SK-N-SH treated with all-trans-retinoic acid at 6 μM for 48 hours (cell line): ENCODE measurements at regions not wholly inside any gene's neighbourhood (a gene's known extent, or its start where the extent isn't known, plus 50 kb on each side); places are given as distances from the start of the nearest gene placed in this dataset.

Experiments
- ATAC-seq: fragments of 200-7000 bp; cut with Tn5 transposase; 3 replicates; pipeline ENCODE4 v1.9.1; 2020; ENCODE audit warnings: mild to moderate bottlenecking, moderate library complexity
- ARNTL ChIP-seq: fragments of 450-650 bp; formaldehyde crosslinking; IDR thresholded peaks from 2 replicates; pipeline ENCODE4 v1.5.0; 2020; ENCODE audit warnings: low read depth, mild to moderate bottlenecking, moderate library complexity, borderline replicate concordance
- BACH2 ChIP-seq: fragments of 250-450 bp; sonication (Bioruptor Pico); IDR thresholded peaks from 2 replicates; pipeline ENCODE4 v1.9.0; 2021; ENCODE audit warnings: mild to moderate bottlenecking, borderline replicate concordance
- CSDC2 ChIP-seq: fragments of 250-450 bp; sonication (Bioruptor Pico); IDR thresholded peaks from 2 replicates; pipeline ENCODE4 v1.5.0; 2020; ENCODE audit warnings: mild to moderate bottlenecking, moderate library complexity
- GLIS3 ChIP-seq: fragments of 250-450 bp; sonication (Bioruptor Pico); IDR thresholded peaks from 2 replicates; pipeline ENCODE4 v1.5.0; 2020; ENCODE audit warnings: mild to moderate bottlenecking, moderate library complexity
- ISL1 ChIP-seq: fragments of 250-450 bp; sonication (Bioruptor Pico); IDR thresholded peaks from 2 replicates; pipeline ENCODE4 v2.1.2; 2022; ENCODE audit warnings: mild to moderate bottlenecking, moderate library complexity
- OSR1 ChIP-seq: fragments of 250-450 bp; sonication (Bioruptor Pico); IDR thresholded peaks from 2 replicates; pipeline ENCODE4 v1.8.0; 2022; ENCODE audit warnings: moderate library complexity, mild to moderate bottlenecking, inconsistent platforms
- PPARA ChIP-seq: fragments of 250-450 bp; sonication (Bioruptor Pico); IDR thresholded peaks from 2 replicates; pipeline ENCODE4 v1.5.0; 2020; ENCODE audit warnings: mild to moderate bottlenecking, borderline replicate concordance
- RARB ChIP-seq: fragments of 250-450 bp; sonication (Bioruptor Pico); IDR thresholded peaks from 2 replicates; pipeline ENCODE4 v1.8.0; 2021; ENCODE audit warnings: mild to moderate bottlenecking, moderate library complexity
- SNAI2 ChIP-seq: fragments of 250-450 bp; sonication (Bioruptor Pico); IDR thresholded peaks from 2 replicates; pipeline ENCODE4 v1.5.0; 2020; ENCODE audit warnings: mild to moderate bottlenecking, moderate library complexity
- TCF4 ChIP-seq: fragments of 250-450 bp; sonication (Bioruptor Pico); IDR thresholded peaks from 2 replicates; pipeline ENCODE4 v1.8.0; 2021; ENCODE audit warnings: mild to moderate bottlenecking, moderate library complexity, borderline replicate concordance
- TOX ChIP-seq: fragments of 250-450 bp; sonication (Bioruptor Pico); IDR thresholded peaks from 2 replicates; pipeline ENCODE4 v1.8.0; 2021; ENCODE audit warnings: mild to moderate bottlenecking, moderate library complexity, borderline replicate concordance
- ZC3H10 ChIP-seq: fragments of 250-450 bp; sonication (Bioruptor Pico); IDR thresholded peaks from 2 replicates; pipeline ENCODE4 v1.5.1; 2021; ENCODE audit warnings: mild to moderate bottlenecking, moderate library complexity
- ZFP3 ChIP-seq: fragments of 250-450 bp; sonication (Bioruptor Pico); IDR thresholded peaks from 2 replicates; pipeline ENCODE4 v1.5.0; 2020; ENCODE audit warnings: mild to moderate bottlenecking, moderate library complexity
- ZFP30 ChIP-seq: fragments of 450-650 bp; formaldehyde crosslinking; IDR thresholded peaks from 2 replicates; pipeline ENCODE4 v1.5.0; 2022; ENCODE audit warnings: mild to moderate bottlenecking, moderate library complexity
- ZNF70 ChIP-seq: fragments of 450-650 bp; formaldehyde crosslinking; IDR thresholded peaks from 2 replicates; pipeline ENCODE4 v1.5.0; 2020; ENCODE audit warnings: mild to moderate bottlenecking, moderate library complexity
- ZNF8 ChIP-seq: fragments of 450-650 bp; formaldehyde crosslinking; IDR thresholded peaks from 2 replicates; pipeline ENCODE4 v1.5.0; 2020; ENCODE audit warnings: mild to moderate bottlenecking, moderate library complexity
- TF ChIP-seq, protein P1 (sequence below): fragments of 250-450 bp; sonication (Bioruptor Pico); IDR thresholded peaks from 2 replicates; pipeline ENCODE4 v1.5.1; 2021; ENCODE audit warnings: mild to moderate bottlenecking, moderate library complexity
- TF ChIP-seq, protein P2 (sequence below): fragments of 250-450 bp; sonication (Bioruptor Pico); IDR thresholded peaks from 2 replicates; pipeline ENCODE4 v1.8.0; 2020; ENCODE audit warnings: mild to moderate bottlenecking, moderate library complexity, borderline replicate concordance
- TF ChIP-seq, protein P3 (sequence below): fragments of 250-450 bp; sonication (Bioruptor Pico); IDR thresholded peaks from 2 replicates; pipeline ENCODE4 v1.5.1; 2020; ENCODE audit warnings: low read depth, mild to moderate bottlenecking, moderate library complexity

DNA sequence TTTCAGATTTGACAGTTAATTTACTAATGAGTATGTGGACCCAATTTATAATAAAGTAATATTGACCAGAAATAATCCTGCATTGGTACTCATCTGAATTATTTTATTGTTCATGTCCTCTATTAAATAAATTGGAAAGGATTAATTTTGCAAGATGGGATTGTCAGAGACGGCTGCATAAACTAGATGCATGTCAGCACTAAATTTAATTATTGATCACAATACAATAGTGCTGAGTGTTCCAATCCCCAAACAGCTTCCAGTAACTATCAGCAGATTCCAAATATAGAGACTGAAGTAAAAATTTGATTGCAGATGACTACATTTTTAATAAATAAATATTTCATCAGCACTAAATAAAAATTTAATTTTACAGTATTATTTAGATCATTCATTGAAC, 387.2 kb downstream of the GRB14 start:
- no peak for ATAC-seq

DNA sequence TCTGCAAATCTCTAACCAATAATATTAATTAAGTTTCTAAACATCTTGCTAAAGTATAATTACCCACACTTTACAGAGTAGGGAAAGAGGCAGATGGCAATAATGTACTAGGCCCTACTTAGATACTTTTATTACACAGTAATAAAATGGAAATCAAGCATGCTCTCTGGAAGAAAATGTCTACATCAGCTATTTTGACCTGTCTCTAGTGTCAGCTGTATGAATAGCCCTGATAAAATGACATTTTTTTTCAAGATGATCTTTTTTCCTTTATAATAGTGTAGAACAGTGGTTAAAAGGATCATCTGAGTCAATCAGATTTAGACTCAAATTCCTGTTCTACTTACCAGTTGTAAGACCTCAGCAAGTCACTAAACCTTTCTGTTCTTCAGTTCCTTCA, 397.3 kb downstream of the GRB14 start:
- TF ChIP-seq TCF4 (CRISPR knock-in tag) (no peak), ZC3H10 (CRISPR knock-in tag) (no peak), PPARA (CRISPR knock-in tag) (no peak), CSDC2 (CRISPR knock-in tag) (no peak), ZNF70 (CRISPR knock-in tag) (no peak), BACH2 (CRISPR knock-in tag) (no peak), GLIS3 (CRISPR knock-in tag) (no peak)
- TF ChIP-seq, protein P1, sequence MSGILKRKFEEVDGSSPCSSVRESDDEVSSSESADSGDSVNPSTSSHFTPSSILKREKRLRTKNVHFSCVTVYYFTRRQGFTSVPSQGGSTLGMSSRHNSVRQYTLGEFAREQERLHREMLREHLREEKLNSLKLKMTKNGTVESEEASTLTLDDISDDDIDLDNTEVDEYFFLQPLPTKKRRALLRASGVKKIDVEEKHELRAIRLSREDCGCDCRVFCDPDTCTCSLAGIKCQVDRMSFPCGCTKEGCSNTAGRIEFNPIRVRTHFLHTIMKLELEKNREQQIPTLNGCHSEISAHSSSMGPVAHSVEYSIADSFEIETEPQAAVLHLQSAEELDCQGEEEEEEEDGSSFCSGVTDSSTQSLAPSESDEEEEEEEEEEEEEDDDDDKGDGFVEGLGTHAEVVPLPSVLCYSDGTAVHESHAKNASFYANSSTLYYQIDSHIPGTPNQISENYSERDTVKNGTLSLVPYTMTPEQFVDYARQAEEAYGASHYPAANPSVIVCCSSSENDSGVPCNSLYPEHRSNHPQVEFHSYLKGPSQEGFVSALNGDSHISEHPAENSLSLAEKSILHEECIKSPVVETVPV (CRISPR knock-in tag), result no peak
- TF ChIP-seq, all 23 proteins: peak for 0
- ATAC-seq, result no peak

More for the DNA sequence above, 387.2 kb downstream of the GRB14 start:
- no peak for TF ChIP-seq PPARA (CRISPR knock-in tag)
- TF ChIP-seq ISL1, result no peak
- TF ChIP-seq ZNF8 (CRISPR knock-in tag), result no peak
- no peak for TF ChIP-seq TCF4 (CRISPR knock-in tag)
- TF ChIP-seq, protein P2, sequence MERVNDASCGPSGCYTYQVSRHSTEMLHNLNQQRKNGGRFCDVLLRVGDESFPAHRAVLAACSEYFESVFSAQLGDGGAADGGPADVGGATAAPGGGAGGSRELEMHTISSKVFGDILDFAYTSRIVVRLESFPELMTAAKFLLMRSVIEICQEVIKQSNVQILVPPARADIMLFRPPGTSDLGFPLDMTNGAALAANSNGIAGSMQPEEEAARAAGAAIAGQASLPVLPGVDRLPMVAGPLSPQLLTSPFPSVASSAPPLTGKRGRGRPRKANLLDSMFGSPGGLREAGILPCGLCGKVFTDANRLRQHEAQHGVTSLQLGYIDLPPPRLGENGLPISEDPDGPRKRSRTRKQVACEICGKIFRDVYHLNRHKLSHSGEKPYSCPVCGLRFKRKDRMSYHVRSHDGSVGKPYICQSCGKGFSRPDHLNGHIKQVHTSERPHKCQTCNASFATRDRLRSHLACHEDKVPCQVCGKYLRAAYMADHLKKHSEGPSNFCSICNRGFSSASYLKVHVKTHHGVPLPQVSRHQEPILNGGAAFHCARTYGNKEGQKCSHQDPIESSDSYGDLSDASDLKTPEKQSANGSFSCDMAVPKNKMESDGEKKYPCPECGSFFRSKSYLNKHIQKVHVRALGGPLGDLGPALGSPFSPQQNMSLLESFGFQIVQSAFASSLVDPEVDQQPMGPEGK (CRISPR knock-in tag), result no peak

DNA sequence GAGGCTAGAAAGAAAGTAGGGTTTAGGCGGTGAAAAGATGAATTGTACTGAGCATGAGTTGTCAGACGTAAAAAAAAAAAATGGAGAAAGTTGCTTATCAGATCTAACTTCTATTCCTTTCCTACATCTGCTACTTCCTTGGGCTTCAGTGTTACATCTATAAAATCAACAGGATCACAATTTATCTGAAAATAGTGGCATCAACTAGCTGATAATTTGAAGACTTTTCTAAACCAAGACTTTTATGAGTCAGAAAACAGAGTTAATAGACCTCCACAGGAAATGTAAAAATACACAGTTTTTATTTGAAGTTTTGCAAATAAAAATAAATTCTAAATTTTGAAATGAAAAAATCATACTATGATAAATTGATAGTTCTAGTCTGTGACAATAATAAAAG, 399.8 kb downstream of the GRB14 start:
- no peak for ATAC-seq
- TF ChIP-seq ZNF70 (CRISPR knock-in tag) (no peak), ZC3H10 (CRISPR knock-in tag) (no peak), ZFP3 (CRISPR knock-in tag) (no peak), ZFP30 (CRISPR knock-in tag) (no peak), OSR1 (CRISPR knock-in tag) (no peak)
- TF ChIP-seq, protein P3, sequence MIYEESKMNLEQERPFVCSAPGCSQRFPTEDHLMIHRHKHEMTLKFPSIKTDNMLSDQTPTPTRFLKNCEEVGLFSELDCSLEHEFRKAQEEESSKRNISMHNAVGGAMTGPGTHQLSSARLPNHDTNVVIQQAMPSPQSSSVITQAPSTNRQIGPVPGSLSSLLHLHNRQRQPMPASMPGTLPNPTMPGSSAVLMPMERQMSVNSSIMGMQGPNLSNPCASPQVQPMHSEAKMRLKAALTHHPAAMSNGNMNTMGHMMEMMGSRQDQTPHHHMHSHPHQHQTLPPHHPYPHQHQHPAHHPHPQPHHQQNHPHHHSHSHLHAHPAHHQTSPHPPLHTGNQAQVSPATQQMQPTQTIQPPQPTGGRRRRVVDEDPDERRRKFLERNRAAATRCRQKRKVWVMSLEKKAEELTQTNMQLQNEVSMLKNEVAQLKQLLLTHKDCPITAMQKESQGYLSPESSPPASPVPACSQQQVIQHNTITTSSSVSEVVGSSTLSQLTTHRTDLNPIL (CRISPR knock-in tag), result no peak

DNA sequence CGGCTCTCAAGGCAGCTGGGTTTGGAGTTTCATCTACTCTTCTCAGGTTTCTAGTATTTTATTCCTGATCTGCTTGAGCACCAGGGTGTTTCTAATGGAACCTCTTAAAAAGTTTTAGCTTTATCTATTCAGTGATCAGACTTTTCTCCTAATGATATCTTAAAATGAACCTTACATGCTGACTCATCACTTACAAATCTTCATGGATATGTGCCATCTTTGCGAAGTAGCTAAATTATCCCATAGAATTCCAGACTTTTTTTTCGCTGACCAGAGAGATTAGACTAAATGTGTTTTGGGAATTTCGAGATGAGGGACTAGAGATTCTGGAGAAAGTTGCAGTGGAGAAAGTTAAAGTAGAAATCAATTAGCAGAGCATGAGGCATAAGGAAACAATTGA, 401.0 kb downstream of the GRB14 start:
- no peak for ATAC-seq
- TF ChIP-seq ARNTL, result no peak
- TF ChIP-seq SNAI2 (CRISPR knock-in tag), result no peak
- TF ChIP-seq GLIS3 (CRISPR knock-in tag), result no peak

DNA sequence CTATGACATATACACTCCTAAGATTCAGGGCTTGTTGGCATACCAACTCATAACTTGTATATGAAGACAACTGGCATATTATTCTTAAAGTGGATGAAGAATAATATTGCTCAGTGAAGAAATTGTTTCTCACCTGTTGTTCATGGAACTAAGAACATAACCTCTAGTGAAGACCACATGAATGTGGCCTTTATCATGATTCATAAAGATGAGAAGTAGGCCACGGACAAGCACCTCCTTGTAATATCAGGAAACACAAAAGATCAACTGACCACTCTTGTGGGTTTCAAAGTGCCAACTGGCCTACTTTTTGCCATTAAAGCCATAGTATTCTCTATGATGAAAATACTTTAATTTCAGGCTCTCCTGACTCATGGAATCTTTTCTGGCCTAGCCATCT, 407.4 kb downstream of the GRB14 start:
- TF ChIP-seq ZNF70 (CRISPR knock-in tag), result no peak
- TF ChIP-seq, protein P3 (CRISPR knock-in tag), result no peak
- no peak for TF ChIP-seq GLIS3 (CRISPR knock-in tag)
- no peak for TF ChIP-seq TOX (CRISPR knock-in tag)
- no peak for TF ChIP-seq ARNTL
- TF ChIP-seq CSDC2 (CRISPR knock-in tag), result no peak
- TF ChIP-seq RARB (CRISPR knock-in tag), result no peak
- no peak for TF ChIP-seq SNAI2 (CRISPR knock-in tag)
- TF ChIP-seq, protein P1 (CRISPR knock-in tag), result no peak
- ATAC-seq, result no peak
